Panc1 (cell line): ENCODE measurements at regions not wholly inside any gene's neighbourhood (a gene's known extent, or its start where the extent isn't known, plus 50 kb on each side); places are given as distances from the start of the nearest gene placed in this dataset.

ENCODE experiments used
- ATAC-seq: fragments of 200-7000 bp; cut with Tn5 transposase; 2 replicates; pipeline ENCODE4 v1.9.1; 2020; ENCODE audit warnings: mild to moderate bottlenecking, moderate library complexity
- BruUV-seq: library from RNA; stranded (reverse); fragments of 400-500 nt; replicated peaks from 2 replicates; lab custom pipeline; 2021; lab: Mats Ljungman, UMichigan
- CTCF ChIA-PET: fragments of 300-600 bp; sonication (Branson Sonifier 250); formaldehyde crosslinking; loops from one replicate; lab custom pipeline; 2022; ENCODE audit warnings: antibody characterized with exemption; lab: Charles Lee
- POLR2A ChIA-PET: fragments of 300-600 bp; sonication (Branson Sonifier 250); formaldehyde crosslinking; loops from one replicate; lab custom pipeline; 2022; ENCODE audit warnings: antibody characterized with exemption; lab: Charles Lee
- DNase-seq: peaks from one replicate; pipeline ENCODE4 v3.0.0-alpha.2; 2010; ENCODE audit warnings: low read depth, low spot score
- H3K27ac ChIP-seq: 2 replicates; pipeline ENCODE4 v1.5.1; 2011; ENCODE audit warnings: mild to moderate bottlenecking, low read length, inconsistent platforms
- H3K27me3 ChIP-seq: fragments of 200-500 bp; sonication (Bioruptor generic); 2 replicates; pipeline ENCODE4 v1.6.0; 2014; ENCODE audit warnings: low read length, inconsistent platforms; ENCODE audit not compliant: control insufficient read depth, insufficient read depth
- H3K36me3 ChIP-seq: fragments of 200-500 bp; sonication (Bioruptor generic); 2 replicates; pipeline ENCODE4 v1.5.1; 2014; ENCODE audit warnings: inconsistent platforms, mild to moderate bottlenecking, low read length, moderate library complexity; ENCODE audit not compliant: control insufficient read depth, insufficient read depth
- H3K4me1 ChIP-seq: 2 replicates; pipeline ENCODE4 v1.5.1; 2011; ENCODE audit warnings: inconsistent platforms, mild to moderate bottlenecking, low read length, moderate library complexity; ENCODE audit not compliant: control insufficient read depth, insufficient read depth
- H3K4me3 ChIP-seq, 2 experiments: 2 replicates each; pipeline ENCODE4 v1.5.1; 2011 to 2012; ENCODE audit warnings: low read depth in 2 of 2, low read length in 2 of 2, mild to moderate bottlenecking in 2 of 2, inconsistent platforms in 1 of 2, moderate library complexity in 1 of 2
- H3K9me3 ChIP-seq: fragments of 200-500 bp; sonication (Bioruptor generic); 2 replicates; pipeline ENCODE4 v1.5.1; 2014; ENCODE audit warnings: low read depth, mild to moderate bottlenecking, inconsistent platforms, low read length, moderate library complexity; ENCODE audit not compliant: control insufficient read depth, insufficient read depth
- POLR2AphosphoS5 ChIP-seq: IDR thresholded peaks from 2 replicates; pipeline ENCODE4 v1.6.1; 2012; ENCODE audit warnings: mild to moderate bottlenecking, low read depth, low read length, moderate library complexity
- SIN3A ChIP-seq: IDR thresholded peaks from 2 replicates; pipeline ENCODE4 v1.6.1; 2012; ENCODE audit warnings: low read depth, mild to moderate bottlenecking, low read length, moderate library complexity, borderline replicate concordance; ENCODE audit not compliant: insufficient read depth
- TCF7L2 ChIP-seq: IDR thresholded peaks from 2 replicates; pipeline ENCODE4 v1.6.1; 2011; ENCODE audit warnings: mild to moderate bottlenecking, low read depth, low read length, inconsistent platforms
- in situ Hi-C: cut with HindIII; loops from 2 replicates; pipeline ENCODE4 v1.10.0; 2016; ENCODE audit warnings: low sequenced_read_pairs, low pct_unique_long_range_greater_than_20kb
- intact Hi-C: fragments of 100-400 bp; cut with micrococcal nuclease; formaldehyde crosslinking; loops from one replicate; pipeline ENCODE4 v1.10.0; 2022; ENCODE audit not compliant: unreplicated experiment
- TF ChIP-seq, protein P1 (sequence below), 2 experiments: IDR thresholded peaks; 2 replicates each; pipeline ENCODE4 v1.6.1; 2011 to 2012; ENCODE audit warnings: low read depth in 2 of 2, control low read depth in 1 of 2, low read length in 1 of 2, mild to moderate bottlenecking in 1 of 2, moderate library complexity in 1 of 2; ENCODE audit not compliant: insufficient read depth in 1 of 2
- TF ChIP-seq, protein P2 (sequence below): fragments of 450-650 bp; IDR thresholded peaks from 2 replicates; pipeline ENCODE4 v1.5.1; 2017; ENCODE audit warnings: mild to moderate bottlenecking

DNA sequence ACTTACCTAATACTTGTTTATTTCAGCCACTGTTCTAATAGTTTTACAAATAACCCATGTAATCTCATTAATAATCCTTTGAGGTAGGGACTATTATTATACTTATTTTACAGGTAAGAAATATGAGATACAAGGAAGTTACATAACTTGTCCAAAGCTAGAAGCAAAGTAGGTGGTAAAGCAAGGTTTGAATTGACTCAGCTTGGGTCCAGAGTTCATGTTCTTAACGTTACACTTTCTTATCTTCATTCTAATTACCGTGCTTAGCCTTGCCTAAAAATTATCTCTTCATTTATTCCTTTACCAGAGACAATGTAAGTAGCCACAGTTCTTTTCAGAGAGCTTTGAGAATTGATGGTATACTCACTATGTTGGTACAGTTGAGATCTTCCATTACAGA, 743.6 kb downstream of the KCNJ3 start:
- Histone ChIP-seq H3K4me3 (no peak overlapping the region), H3K27ac (no peak overlapping the region), H3K4me1 (no peaks in the 10 kb centered on the region), H3K9me3 (no peaks in the 10 kb centered on the region), H3K36me3 (no peaks in the 10 kb centered on the region), H3K27me3 (no peaks in the 10 kb centered on the region)
- no peak for ATAC-seq
- DNase-seq, result no peak
- in situ Hi-C loops (no loop called here), intact Hi-C loops (no loop called here)
- TF ChIP-seq, protein P1, sequence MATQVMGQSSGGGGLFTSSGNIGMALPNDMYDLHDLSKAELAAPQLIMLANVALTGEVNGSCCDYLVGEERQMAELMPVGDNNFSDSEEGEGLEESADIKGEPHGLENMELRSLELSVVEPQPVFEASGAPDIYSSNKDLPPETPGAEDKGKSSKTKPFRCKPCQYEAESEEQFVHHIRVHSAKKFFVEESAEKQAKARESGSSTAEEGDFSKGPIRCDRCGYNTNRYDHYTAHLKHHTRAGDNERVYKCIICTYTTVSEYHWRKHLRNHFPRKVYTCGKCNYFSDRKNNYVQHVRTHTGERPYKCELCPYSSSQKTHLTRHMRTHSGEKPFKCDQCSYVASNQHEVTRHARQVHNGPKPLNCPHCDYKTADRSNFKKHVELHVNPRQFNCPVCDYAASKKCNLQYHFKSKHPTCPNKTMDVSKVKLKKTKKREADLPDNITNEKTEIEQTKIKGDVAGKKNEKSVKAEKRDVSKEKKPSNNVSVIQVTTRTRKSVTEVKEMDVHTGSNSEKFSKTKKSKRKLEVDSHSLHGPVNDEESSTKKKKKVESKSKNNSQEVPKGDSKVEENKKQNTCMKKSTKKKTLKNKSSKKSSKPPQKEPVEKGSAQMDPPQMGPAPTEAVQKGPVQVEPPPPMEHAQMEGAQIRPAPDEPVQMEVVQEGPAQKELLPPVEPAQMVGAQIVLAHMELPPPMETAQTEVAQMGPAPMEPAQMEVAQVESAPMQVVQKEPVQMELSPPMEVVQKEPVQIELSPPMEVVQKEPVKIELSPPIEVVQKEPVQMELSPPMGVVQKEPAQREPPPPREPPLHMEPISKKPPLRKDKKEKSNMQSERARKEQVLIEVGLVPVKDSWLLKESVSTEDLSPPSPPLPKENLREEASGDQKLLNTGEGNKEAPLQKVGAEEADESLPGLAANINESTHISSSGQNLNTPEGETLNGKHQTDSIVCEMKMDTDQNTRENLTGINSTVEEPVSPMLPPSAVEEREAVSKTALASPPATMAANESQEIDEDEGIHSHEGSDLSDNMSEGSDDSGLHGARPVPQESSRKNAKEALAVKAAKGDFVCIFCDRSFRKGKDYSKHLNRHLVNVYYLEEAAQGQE (IDR thresholded peaks at IDR 0.05; ENCODE audit: insufficient read depth in 1 of 2, low read depth in 2 of 2, low read length in 1 of 2), result no peak
- TF ChIP-seq POLR2AphosphoS5, result no peak
- no peak for TF ChIP-seq SIN3A
- no peak for TF ChIP-seq TCF7L2
- TF ChIP-seq, protein P2, sequence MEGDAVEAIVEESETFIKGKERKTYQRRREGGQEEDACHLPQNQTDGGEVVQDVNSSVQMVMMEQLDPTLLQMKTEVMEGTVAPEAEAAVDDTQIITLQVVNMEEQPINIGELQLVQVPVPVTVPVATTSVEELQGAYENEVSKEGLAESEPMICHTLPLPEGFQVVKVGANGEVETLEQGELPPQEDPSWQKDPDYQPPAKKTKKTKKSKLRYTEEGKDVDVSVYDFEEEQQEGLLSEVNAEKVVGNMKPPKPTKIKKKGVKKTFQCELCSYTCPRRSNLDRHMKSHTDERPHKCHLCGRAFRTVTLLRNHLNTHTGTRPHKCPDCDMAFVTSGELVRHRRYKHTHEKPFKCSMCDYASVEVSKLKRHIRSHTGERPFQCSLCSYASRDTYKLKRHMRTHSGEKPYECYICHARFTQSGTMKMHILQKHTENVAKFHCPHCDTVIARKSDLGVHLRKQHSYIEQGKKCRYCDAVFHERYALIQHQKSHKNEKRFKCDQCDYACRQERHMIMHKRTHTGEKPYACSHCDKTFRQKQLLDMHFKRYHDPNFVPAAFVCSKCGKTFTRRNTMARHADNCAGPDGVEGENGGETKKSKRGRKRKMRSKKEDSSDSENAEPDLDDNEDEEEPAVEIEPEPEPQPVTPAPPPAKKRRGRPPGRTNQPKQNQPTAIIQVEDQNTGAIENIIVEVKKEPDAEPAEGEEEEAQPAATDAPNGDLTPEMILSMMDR, result no peak
- POLR2A ChIA-PET, result no interaction called here
- CTCF ChIA-PET, result no interaction called here
- no TSS peak for BruUV-seq

DNA sequence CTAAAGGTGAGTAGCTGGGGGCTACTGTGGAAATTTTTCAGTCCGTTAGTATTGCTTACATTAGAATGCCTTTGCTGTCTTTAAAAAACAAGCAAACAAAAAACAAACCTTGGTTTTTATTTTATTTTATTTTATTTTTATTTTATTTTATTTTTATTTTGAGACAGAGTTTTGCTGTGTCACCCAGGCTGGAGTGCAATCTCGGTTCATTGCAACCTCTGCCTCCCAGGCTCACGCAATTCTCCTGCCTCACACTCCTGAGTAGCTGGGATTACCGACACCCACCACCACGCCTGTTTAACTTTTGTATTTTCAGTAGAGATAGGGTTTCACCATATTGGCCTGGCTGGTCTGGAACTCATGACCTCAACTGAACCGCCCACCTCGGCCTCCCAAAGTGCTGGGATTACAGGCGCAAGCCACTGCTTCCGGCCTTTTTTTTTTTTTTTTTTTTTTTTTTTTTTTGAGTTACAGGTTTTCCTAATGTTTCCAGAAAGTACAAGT, 732.6 kb downstream of the KCNJ3 start:
- in situ Hi-C loops, result no loop called here
- Histone ChIP-seq H3K9me3 (no peaks in the 10 kb centered on the region), H3K27ac (no peak overlapping the region), H3K4me3 (no peak overlapping the region), H3K27me3 (no peaks in the 10 kb centered on the region), H3K4me1 (no peaks in the 10 kb centered on the region), H3K36me3 (no peaks in the 10 kb centered on the region)
- no TSS peak for BruUV-seq
- no peak for ATAC-seq
- ChIA-PET CTCF (no interaction called here), POLR2A (no interaction called here)
- no peak for DNase-seq
- TF ChIP-seq TCF7L2 (no peak), POLR2AphosphoS5 (no peak), SIN3A (no peak)
- TF ChIP-seq, protein P1 (IDR thresholded peaks at IDR 0.05; ENCODE audit: insufficient read depth in 1 of 2, low read depth in 2 of 2, low read length in 1 of 2), result no peak
- TF ChIP-seq, protein P2, result no peak
- intact Hi-C loops, result no loop called here
